ENCODE measurements at regions not wholly inside any gene's neighbourhood (a gene's known extent, or its start where the extent isn't known, plus 50 kb on each side); places are given as distances from the start of the nearest gene placed in this dataset.

DNA sequence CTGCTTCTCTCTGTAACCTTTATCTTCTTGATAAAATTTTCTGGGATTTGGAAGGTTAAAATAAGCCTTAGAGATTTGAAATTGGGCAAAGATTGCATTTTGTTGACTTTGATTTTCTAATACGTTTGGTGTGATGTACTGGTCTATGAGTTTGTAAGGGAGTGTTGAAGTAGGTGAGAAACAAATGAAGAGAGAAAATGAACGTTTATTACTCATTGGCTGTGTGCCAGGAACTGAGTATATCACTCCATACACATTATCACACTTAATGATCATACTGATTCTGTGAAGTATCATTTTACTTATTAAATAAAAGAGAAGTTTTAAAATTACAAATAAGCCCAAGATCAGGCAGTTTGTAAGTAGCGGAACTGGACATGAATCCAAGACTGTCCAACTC lies 795.1 kb upstream of the ZEB2 start:
- Histone ChIP-seq H3K27me3 (replicated peaks in 1 of 4; ENCODE audit: control extremely low read depth in 1 of 4, control insufficient read depth in 3 of 4, insufficient read depth in 4 of 4, low read length in 3 of 4) (no peaks in the 10 kb centered on the region), H2AFZ (ENCODE audit: insufficient read depth, low read depth, low read length, poor library complexity, severe bottlenecking) (no peak overlapping the region), H4K20me1 (ENCODE audit: control insufficient read depth, insufficient read depth, low read length, poor library complexity, severe bottlenecking) (no peaks in the 10 kb centered on the region), H3K79me2 (ENCODE audit: control insufficient read depth, insufficient read depth, low read length) (no peaks in the 10 kb centered on the region), H3K4me2 (replicated peaks; ENCODE audit: low read depth, low read length, poor library complexity, severe bottlenecking) (no peak overlapping the region), H3K4me1 (ENCODE audit: control insufficient read depth in 2 of 2, insufficient read depth in 2 of 2, low read length in 2 of 2) (no peaks in the 10 kb centered on the region), H3K4me3 (ENCODE audit: control extremely low read depth in 1 of 5, extremely low read depth in 1 of 5, insufficient read depth in 1 of 5, low read depth in 2 of 5, low read length in 4 of 5) (no peak overlapping the region), H3K9me3 (ENCODE audit: control extremely low read depth in 1 of 3, control insufficient read depth in 2 of 3, insufficient read depth in 1 of 3, low read length in 2 of 3) (peaks cover 3 to 15% (median 8%) of the 10 kb centered on the region in 3 donors), H3K36me3 (replicated peaks in 1 of 2; ENCODE audit: control extremely low read depth in 1 of 2, control insufficient read depth in 1 of 2, extremely low read depth in 1 of 2, insufficient read depth in 2 of 2, low read length in 1 of 2) (no peaks in the 10 kb centered on the region), H3K27ac (ENCODE audit: low read length in 2 of 2) (no peak overlapping the region), H3K9ac (ENCODE audit: low read length) (no peak overlapping the region)
- WGBS (ENCODE audit: insufficient coverage): no CpG with 5 or more reads among the region's 3 CpGs
- intact Hi-C loops (cut with micrococcal nuclease): no loop called here
- H3K4me1 Mint-ChIP-seq: peaks cover 3% of the 10 kb centered on the region
- TF ChIP-seq, protein P1, sequence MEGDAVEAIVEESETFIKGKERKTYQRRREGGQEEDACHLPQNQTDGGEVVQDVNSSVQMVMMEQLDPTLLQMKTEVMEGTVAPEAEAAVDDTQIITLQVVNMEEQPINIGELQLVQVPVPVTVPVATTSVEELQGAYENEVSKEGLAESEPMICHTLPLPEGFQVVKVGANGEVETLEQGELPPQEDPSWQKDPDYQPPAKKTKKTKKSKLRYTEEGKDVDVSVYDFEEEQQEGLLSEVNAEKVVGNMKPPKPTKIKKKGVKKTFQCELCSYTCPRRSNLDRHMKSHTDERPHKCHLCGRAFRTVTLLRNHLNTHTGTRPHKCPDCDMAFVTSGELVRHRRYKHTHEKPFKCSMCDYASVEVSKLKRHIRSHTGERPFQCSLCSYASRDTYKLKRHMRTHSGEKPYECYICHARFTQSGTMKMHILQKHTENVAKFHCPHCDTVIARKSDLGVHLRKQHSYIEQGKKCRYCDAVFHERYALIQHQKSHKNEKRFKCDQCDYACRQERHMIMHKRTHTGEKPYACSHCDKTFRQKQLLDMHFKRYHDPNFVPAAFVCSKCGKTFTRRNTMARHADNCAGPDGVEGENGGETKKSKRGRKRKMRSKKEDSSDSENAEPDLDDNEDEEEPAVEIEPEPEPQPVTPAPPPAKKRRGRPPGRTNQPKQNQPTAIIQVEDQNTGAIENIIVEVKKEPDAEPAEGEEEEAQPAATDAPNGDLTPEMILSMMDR (IDR thresholded peaks at IDR 0.05): no peak
- TF ChIP-seq EZH2 (IDR thresholded peaks at IDR 0.05; ENCODE audit: borderline replicate concordance, insufficient read depth, low read depth, low read length, poor library complexity, severe bottlenecking): no peak
- DNase-seq (no peak), ATAC-seq (ENCODE audit: low read depth) (no peak)
- ChIA-PET CTCF (no interaction called here), POLR2A (no interaction called here)
- no peaks in the 10 kb centered on the region for H3K27me3 Mint-ChIP-seq
- H3K4me3 Mint-ChIP-seq: no peak overlapping the region
- H3K9me3 Mint-ChIP-seq (ENCODE audit: insufficient read depth): peaks cover 13% of the 10 kb centered on the region
- no peak overlapping the region for H3K27ac Mint-ChIP-seq

DNA sequence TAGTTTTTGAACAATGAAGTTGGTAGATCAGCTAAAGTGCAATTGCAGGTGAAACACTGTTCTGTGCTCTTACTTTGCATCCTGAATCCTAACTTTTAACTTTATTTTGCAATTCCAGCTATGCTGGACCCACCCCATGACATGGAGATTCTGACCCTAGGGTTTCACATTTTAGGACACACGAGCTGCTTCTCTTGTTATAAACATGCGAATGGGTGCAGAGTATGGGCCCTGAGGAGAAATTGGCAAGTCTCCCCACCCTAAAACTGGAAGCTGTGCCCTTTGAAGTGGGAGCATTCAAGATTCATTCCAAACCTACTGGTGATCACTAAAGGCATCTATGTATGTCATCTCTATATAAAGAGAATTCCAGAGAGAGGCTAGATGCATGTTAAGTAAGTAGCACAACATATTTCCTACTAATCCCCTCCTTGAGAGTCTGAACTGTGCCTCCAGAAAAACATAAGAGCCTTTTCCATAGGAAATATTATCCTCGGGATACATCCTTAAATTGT lies 794.3 kb upstream of the ZEB2 start:
- peaks cover 3 to 15% (median 8%) of the 10 kb centered on the region in 3 donors for H3K9me3 ChIP-seq (ENCODE audit: control extremely low read depth in 1 of 3, control insufficient read depth in 2 of 3, insufficient read depth in 1 of 3, low read length in 2 of 3)
- DNase-seq: no peak
- CTCF ChIA-PET: no interaction called here
- no peak overlapping the region for H3K27ac Mint-ChIP-seq
- H3K79me2 ChIP-seq (ENCODE audit: control insufficient read depth, insufficient read depth, low read length): no peaks in the 10 kb centered on the region
- no peaks in the 10 kb centered on the region for H3K36me3 ChIP-seq (replicated peaks in 1 of 2; ENCODE audit: control extremely low read depth in 1 of 2, control insufficient read depth in 1 of 2, extremely low read depth in 1 of 2, insufficient read depth in 2 of 2, low read length in 1 of 2)
- no peaks in the 10 kb centered on the region for H4K20me1 ChIP-seq (ENCODE audit: control insufficient read depth, insufficient read depth, low read length, poor library complexity, severe bottlenecking)
- no peak overlapping the region for H3K9ac ChIP-seq (ENCODE audit: low read length)
- H3K4me1 Mint-ChIP-seq: peaks cover 3% of the 10 kb centered on the region
- TF ChIP-seq, protein P1 (IDR thresholded peaks at IDR 0.05): no peak
- TF ChIP-seq EZH2 (IDR thresholded peaks at IDR 0.05; ENCODE audit: borderline replicate concordance, insufficient read depth, low read depth, low read length, poor library complexity, severe bottlenecking): no peak
- intact Hi-C loops (cut with micrococcal nuclease): no loop called here
- no peak overlapping the region for H3K4me3 ChIP-seq (ENCODE audit: control extremely low read depth in 1 of 5, extremely low read depth in 1 of 5, insufficient read depth in 1 of 5, low read depth in 2 of 5, low read length in 4 of 5)
- ATAC-seq (ENCODE audit: low read depth): no peak
- no peak overlapping the region for H2AFZ ChIP-seq (ENCODE audit: insufficient read depth, low read depth, low read length, poor library complexity, severe bottlenecking)
- POLR2A ChIA-PET: no interaction called here
- H3K4me1 ChIP-seq (ENCODE audit: control insufficient read depth in 2 of 2, insufficient read depth in 2 of 2, low read length in 2 of 2): no peaks in the 10 kb centered on the region
- H3K27me3 Mint-ChIP-seq: no peaks in the 10 kb centered on the region
- no peak overlapping the region for H3K27ac ChIP-seq (ENCODE audit: low read length in 2 of 2)
- H3K4me2 ChIP-seq (replicated peaks; ENCODE audit: low read depth, low read length, poor library complexity, severe bottlenecking): no peak overlapping the region
- no peak overlapping the region for H3K4me3 Mint-ChIP-seq
- peaks cover 17% of the 10 kb centered on the region for H3K9me3 Mint-ChIP-seq (ENCODE audit: insufficient read depth)
- no peaks in the 10 kb centered on the region for H3K27me3 ChIP-seq (replicated peaks in 1 of 4; ENCODE audit: control extremely low read depth in 1 of 4, control insufficient read depth in 3 of 4, insufficient read depth in 4 of 4, low read length in 3 of 4)
- 83% methylated on average over 1 of the region's 3 CpGs for WGBS (ENCODE audit: insufficient coverage)
